ENCODE measurements at regions not wholly inside any gene's neighbourhood (a gene's known extent, or its start where the extent isn't known, plus 50 kb on each side); places are given as distances from the start of the nearest gene placed in this dataset.
"Not testable (repeated sequence)": the region's sequence is repeated elsewhere in the genome, so short reads cannot be mapped to it uniquely, and the experiment has no call there.

GRCh38 chr1:148417241-148417640 is 65.9 kb downstream of the PPIAL4G start:
- TF ChIP-seq CTCF, POLR2A, EP300 (IDR thresholded peaks at IDR 0.05): not testable (repeated sequence)
